ENCODE measurements at regions not wholly inside any gene's neighbourhood (a gene's known extent, or its start where the extent isn't known, plus 50 kb on each side); places are given as distances from the start of the nearest gene placed in this dataset.

- TF ChIP-seq CTCF (IDR thresholded peaks at IDR 0.05 in 4 of 5, conservative IDR thresholded peaks at IDR 0.05 in 1 of 5) (no peak), POLR2A (IDR thresholded peaks at IDR 0.05) (no peak)
Measured at GRCh38 chr10:4186849-4187540, 402.0 kb upstream of the KLF6 start.
